ENCODE measurements at regions not wholly inside any gene's neighbourhood (a gene's known extent, or its start where the extent isn't known, plus 50 kb on each side); places are given as distances from the start of the nearest gene placed in this dataset.
"Not testable (repeated sequence)": the region's sequence is repeated elsewhere in the genome, so short reads cannot be mapped to it uniquely, and the experiment has no call there.

GRCh38 chr1:187985897-187986654 is 1157.3 kb downstream of the PLA2G4A start:
- H3K27ac ChIP-seq: no peak overlapping the region
- TF ChIP-seq CTCF (IDR thresholded peaks at IDR 0.05) (no peak), POLR2A (IDR thresholded peaks at IDR 0.05) (no peak)
- H3K4me3 ChIP-seq: no peak overlapping the region
- no peak for DNase-seq
- H3K4me1 ChIP-seq: no peaks in the 10 kb centered on the region
- no peaks in the 10 kb centered on the region for H3K9me3 ChIP-seq
- no peaks in the 10 kb centered on the region for H3K36me3 ChIP-seq
- WGBS, 2 donors: 58 to 70% methylated on average over 3 of the region's 3 CpGs
- intact Hi-C loops (cut with DNase I): no loop called here
- H3K27me3 ChIP-seq: no peaks in the 10 kb centered on the region

GRCh38 chr1:187987236-187987776 is 1158.6 kb downstream of the PLA2G4A start:
- no peaks in the 10 kb centered on the region for H3K27me3 ChIP-seq
- intact Hi-C loops (cut with DNase I): no loop called here
- TF ChIP-seq POLR2A (IDR thresholded peaks at IDR 0.05): no peak
- no peak for TF ChIP-seq CTCF (IDR thresholded peaks at IDR 0.05)
- 59 to 77% methylated on average over 1 of the region's 1 CpG for WGBS, 2 donors
- H3K4me1 ChIP-seq: no peaks in the 10 kb centered on the region
- H3K27ac ChIP-seq: no peak overlapping the region
- no peaks in the 10 kb centered on the region for H3K36me3 ChIP-seq
- no peak overlapping the region for H3K4me3 ChIP-seq
- DNase-seq: no peak
- H3K9me3 ChIP-seq: no peaks in the 10 kb centered on the region

- H3K9me3 ChIP-seq: no peaks in the 10 kb centered on the region
- H3K27me3 ChIP-seq: no peaks in the 10 kb centered on the region
- H3K4me3 ChIP-seq: no peak overlapping the region
- TF ChIP-seq CTCF (IDR thresholded peaks at IDR 0.05) (no peak), POLR2A (IDR thresholded peaks at IDR 0.05) (no peak)
- intact Hi-C loops (cut with DNase I): no loop called here
- H3K27ac ChIP-seq: no peak overlapping the region
- no peaks in the 10 kb centered on the region for H3K36me3 ChIP-seq
- DNase-seq: no peak
- H3K4me1 ChIP-seq: no peaks in the 10 kb centered on the region
Measured at GRCh38 chr1:187991944-187992343, 1163.2 kb downstream of the PLA2G4A start.

- TF ChIP-seq POLR2A (IDR thresholded peaks at IDR 0.05) (no peak), CTCF (IDR thresholded peaks at IDR 0.05) (no peak)
- Histone ChIP-seq H3K27ac (no peak overlapping the region), H3K4me1 (no peaks in the 10 kb centered on the region), H3K27me3 (no peaks in the 10 kb centered on the region), H3K4me3 (no peak overlapping the region), H3K36me3 (no peaks in the 10 kb centered on the region), H3K9me3 (no peaks in the 10 kb centered on the region)
- intact Hi-C loops (cut with DNase I): no loop called here
- DNase-seq: no peak
Measured at GRCh38 chr1:187996780-187997179, 1168.0 kb downstream of the PLA2G4A start.

GRCh38 chr1:187999973-188000372 is 1171.2 kb downstream of the PLA2G4A start:
- no peak for DNase-seq
- intact Hi-C loops (cut with DNase I): no loop called here
- H3K9me3 ChIP-seq: no peaks in the 10 kb centered on the region
- no peaks in the 10 kb centered on the region for H3K4me1 ChIP-seq
- no peak overlapping the region for H3K4me3 ChIP-seq
- H3K27ac ChIP-seq: no peak overlapping the region
- no peaks in the 10 kb centered on the region for H3K27me3 ChIP-seq
- no peaks in the 10 kb centered on the region for H3K36me3 ChIP-seq
- TF ChIP-seq CTCF (IDR thresholded peaks at IDR 0.05): no peak
- no peak for TF ChIP-seq POLR2A (IDR thresholded peaks at IDR 0.05)

GRCh38 chr1:188003687-188004086 is 1174.9 kb downstream of the PLA2G4A start:
- H3K27ac ChIP-seq; H3K4me3 ChIP-seq; intact Hi-C loops (cut with DNase I); DNase-seq; H3K4me1 ChIP-seq; H3K27me3 ChIP-seq; H3K36me3 ChIP-seq; H3K9me3 ChIP-seq: not testable (repeated sequence)
- WGBS, 2 donors: 55 to 57% methylated on average over 1 of the region's 1 CpG

Measured in esophagus squamous epithelium (tissue), 5 donors.